NCI-H1092 (cell line): ENCODE measurements at regions not wholly inside any gene's neighbourhood (a gene's known extent, or its start where the extent isn't known, plus 50 kb on each side); places are given as distances from the start of the nearest gene placed in this dataset.

ENCODE experiments used
- DNase-seq: peaks from one replicate; lab custom pipeline; 2025; lab: John Stamatoyannopoulos, UW

GRCh38 chr11:26093206-26093605 is 238.7 kb upstream of the ANO3 start:
- DNase-seq: no peak

- DNase-seq: no peak
These were observed 236.6 kb upstream of the ANO3 start for GRCh38 chr11:26095340-26095739.

GRCh38 chr11:26096451-26096850 is 235.5 kb upstream of the ANO3 start:
- DNase-seq: no peak

GRCh38 chr11:26102325-26102724 is 229.6 kb upstream of the ANO3 start:
- no peak for DNase-seq

GRCh38 chr11:26105762-26106423 is 226.0 kb upstream of the ANO3 start:
- no peak for DNase-seq

- no peak for DNase-seq
These were observed 225.2 kb upstream of the ANO3 start for GRCh38 chr11:26106726-26107125.

GRCh38 chr11:26109658-26110368 is 222.1 kb upstream of the ANO3 start:
- DNase-seq: no peak

- DNase-seq: no peak
These were observed 219.7 kb upstream of the ANO3 start for GRCh38 chr11:26112264-26112663.

- DNase-seq: no peak
These were observed 210.5 kb upstream of the ANO3 start for GRCh38 chr11:26121466-26121865.

- DNase-seq: no peak
These were observed 205.2 kb upstream of the ANO3 start for GRCh38 chr11:26126741-26127140.

- DNase-seq: no peak
These were observed 204.6 kb upstream of the ANO3 start for GRCh38 chr11:26127336-26127735.

- DNase-seq: no peak
These were observed 200.5 kb upstream of the ANO3 start for GRCh38 chr11:26131406-26131805.

- DNase-seq: no peak
These were observed 197.9 kb upstream of the ANO3 start for GRCh38 chr11:26134053-26134452.

GRCh38 chr11:26134481-26135355 is 197.2 kb upstream of the ANO3 start:
- no peak for DNase-seq

- DNase-seq: no peak
These were observed 194.3 kb upstream of the ANO3 start for GRCh38 chr11:26137651-26138050.

- no peak for DNase-seq
These were observed 189.0 kb upstream of the ANO3 start for GRCh38 chr11:26142891-26143290.

GRCh38 chr11:26143566-26144290 is 188.2 kb upstream of the ANO3 start:
- DNase-seq: no peak

- DNase-seq: no peak
These were observed 187.6 kb upstream of the ANO3 start for GRCh38 chr11:26144291-26144690.

GRCh38 chr11:26144911-26145310 is 187.0 kb upstream of the ANO3 start:
- no peak for DNase-seq

- no peak for DNase-seq
These were observed 182.3 kb upstream of the ANO3 start for GRCh38 chr11:26149585-26149984.

- no peak for DNase-seq
These were observed 181.9 kb upstream of the ANO3 start for GRCh38 chr11:26150031-26150430.

- no peak for DNase-seq
These were observed 173.7 kb upstream of the ANO3 start for GRCh38 chr11:26158251-26158650.
